Body of pancreas (tissue), 4 donors: ENCODE measurements at regions not wholly inside any gene's neighbourhood (a gene's known extent, or its start where the extent isn't known, plus 50 kb on each side); places are given as distances from the start of the nearest gene placed in this dataset.

ENCODE experiments used
- ATAC-seq: fragments of 150-250 bp; one replicate; pipeline ENCODE4 v1.9.1; 2016
- DNase-seq, 4 donors: peaks; one replicate each; pipeline ENCODE4 v3.0.0-alpha.2; 2019
- H3K27ac ChIP-seq, 4 donors: fragments of 200-600 bp; sonication (generic); 1 replicate in 3 of 4; 2 replicates in 1 of 4; pipeline versions ENCODE4 v1.5.1 to v1.6.1; 2016 to 2019; ENCODE audit warnings: mild to moderate bottlenecking in 1 of 4, mixed read lengths in 1 of 4, moderate library complexity in 1 of 4
- H3K27me3 ChIP-seq, 2 donors: fragments of 200-600 bp; sonication (generic); one replicate each; pipeline ENCODE4 v1.6.0; 2016; ENCODE audit warnings: mild to moderate bottlenecking in 1 of 2
- H3K36me3 ChIP-seq, 2 donors: fragments of 200-600 bp; sonication (generic); replicated peaks in 1 of 2; 2 replicates each; pipeline ENCODE4 v1.5.1; 2016; ENCODE audit warnings: low read depth in 2 of 2; ENCODE audit not compliant: insufficient read depth in 1 of 2
- H3K4me1 ChIP-seq: fragments of 200-600 bp; sonication (generic); one replicate; pipeline ENCODE4 v1.6.0; 2016
- H3K4me3 ChIP-seq, 2 donors: fragments of 200-600 bp; sonication (generic); 1 replicate in 1 of 2; 2 replicates in 1 of 2; pipeline ENCODE4 v1.5.1; 2016 to 2019
- H3K9me3 ChIP-seq, 3 donors: fragments of 200-600 bp; sonication (generic); 1 replicate in 2 of 3; 2 replicates in 1 of 3; pipeline ENCODE4 v1.5.1; 2016
- POLR2A ChIP-seq, 3 donors: fragments of 450-650 bp; IDR thresholded peaks; one replicate each; pipeline ENCODE4 v1.6.1; 2016; ENCODE audit warnings: antibody characterized with exemption in 3 of 3, mild to moderate bottlenecking in 2 of 3
- WGBS, 2 donors: methylation state at CpG; one replicate each; pipeline ENCODE4 v1.1.5; 2017; 5-methylcytosine and 5-hydroxymethylcytosine counted together
- intact Hi-C: fragments of 100-400 bp; cut with DNase I; formaldehyde crosslinking; loops from one replicate; pipeline ENCODE4 v1.15.1; 2023
- TF ChIP-seq, protein P1 (sequence below), 7 experiments: fragments of 450-650 bp in 4 of 7; fragments of 200-600 bp in 3 of 7; sonication (generic) in 3 of 7; IDR thresholded peaks; one replicate each; pipeline ENCODE4 v1.5.1; 2016 to 2019; ENCODE audit warnings: antibody characterized with exemption in 7 of 7

DNA sequence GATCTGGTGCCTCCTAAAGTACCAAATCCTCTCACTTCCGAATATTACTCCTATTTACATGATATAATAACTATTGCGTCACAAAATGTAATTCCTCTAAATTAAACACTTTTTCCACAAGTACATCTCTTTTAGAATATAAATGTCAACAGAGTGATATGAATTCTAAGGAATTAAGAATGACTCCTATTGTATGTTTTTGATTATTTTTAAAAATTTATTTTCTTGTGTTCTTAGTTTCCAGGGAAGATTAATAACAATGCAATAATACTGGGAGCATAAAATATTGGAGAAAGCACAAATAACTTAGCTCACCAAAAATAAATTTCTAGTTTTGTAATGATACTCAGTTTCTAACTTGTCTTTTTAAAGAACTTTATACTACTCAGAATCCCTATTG, 184.9 kb downstream of the PCDH18 start:
- Histone ChIP-seq H3K27me3 (no peaks in the 10 kb centered on the region), H3K4me1 (no peaks in the 10 kb centered on the region), H3K4me3 (no peak overlapping the region), H3K36me3 (no peaks in the 10 kb centered on the region), H3K9me3 (no peaks in the 10 kb centered on the region), H3K27ac (no peak overlapping the region)
- intact Hi-C loops = no loop called here
- ATAC-seq (no peak), DNase-seq (no peak)
- WGBS, 2 donors = 56 to 63% methylated on average over 2 of the region's 2 CpGs
- TF ChIP-seq, protein P1, sequence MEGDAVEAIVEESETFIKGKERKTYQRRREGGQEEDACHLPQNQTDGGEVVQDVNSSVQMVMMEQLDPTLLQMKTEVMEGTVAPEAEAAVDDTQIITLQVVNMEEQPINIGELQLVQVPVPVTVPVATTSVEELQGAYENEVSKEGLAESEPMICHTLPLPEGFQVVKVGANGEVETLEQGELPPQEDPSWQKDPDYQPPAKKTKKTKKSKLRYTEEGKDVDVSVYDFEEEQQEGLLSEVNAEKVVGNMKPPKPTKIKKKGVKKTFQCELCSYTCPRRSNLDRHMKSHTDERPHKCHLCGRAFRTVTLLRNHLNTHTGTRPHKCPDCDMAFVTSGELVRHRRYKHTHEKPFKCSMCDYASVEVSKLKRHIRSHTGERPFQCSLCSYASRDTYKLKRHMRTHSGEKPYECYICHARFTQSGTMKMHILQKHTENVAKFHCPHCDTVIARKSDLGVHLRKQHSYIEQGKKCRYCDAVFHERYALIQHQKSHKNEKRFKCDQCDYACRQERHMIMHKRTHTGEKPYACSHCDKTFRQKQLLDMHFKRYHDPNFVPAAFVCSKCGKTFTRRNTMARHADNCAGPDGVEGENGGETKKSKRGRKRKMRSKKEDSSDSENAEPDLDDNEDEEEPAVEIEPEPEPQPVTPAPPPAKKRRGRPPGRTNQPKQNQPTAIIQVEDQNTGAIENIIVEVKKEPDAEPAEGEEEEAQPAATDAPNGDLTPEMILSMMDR (IDR thresholded peaks at IDR 0.05) = no peak
- TF ChIP-seq POLR2A (IDR thresholded peaks at IDR 0.05) = no peak

DNA sequence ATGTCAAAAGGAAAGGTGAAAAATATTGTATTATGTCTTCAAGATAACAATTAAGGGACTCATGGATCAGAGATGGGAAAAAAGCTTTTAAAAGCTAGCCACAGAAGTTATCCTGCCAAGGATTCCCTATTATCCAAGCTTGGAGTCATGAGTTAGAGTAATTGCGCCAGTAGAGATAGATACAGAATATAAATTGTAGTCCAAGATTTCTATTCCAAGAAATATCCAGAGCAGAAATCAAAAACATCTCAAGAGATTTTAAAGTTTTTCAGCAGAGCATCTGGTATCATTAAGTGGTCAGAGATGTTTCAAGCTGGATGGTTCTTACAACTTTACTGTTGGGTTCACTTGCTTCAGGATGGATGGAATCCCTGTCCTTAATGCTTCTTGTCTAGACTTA, 186.7 kb downstream of the PCDH18 start:
- no peaks in the 10 kb centered on the region for H3K9me3 ChIP-seq
- WGBS, 2 donors = 70 to 88% methylated on average over 1 of the region's 1 CpG
- TF ChIP-seq, protein P1 (IDR thresholded peaks at IDR 0.05) = no peak
- no peak for TF ChIP-seq POLR2A (IDR thresholded peaks at IDR 0.05)
- intact Hi-C loops = no loop called here
- H3K4me1 ChIP-seq = no peaks in the 10 kb centered on the region
- H3K27me3 ChIP-seq = no peaks in the 10 kb centered on the region
- no peak overlapping the region for H3K27ac ChIP-seq
- no peak for DNase-seq
- H3K36me3 ChIP-seq = no peaks in the 10 kb centered on the region
- ATAC-seq = no peak
- no peak overlapping the region for H3K4me3 ChIP-seq

DNA sequence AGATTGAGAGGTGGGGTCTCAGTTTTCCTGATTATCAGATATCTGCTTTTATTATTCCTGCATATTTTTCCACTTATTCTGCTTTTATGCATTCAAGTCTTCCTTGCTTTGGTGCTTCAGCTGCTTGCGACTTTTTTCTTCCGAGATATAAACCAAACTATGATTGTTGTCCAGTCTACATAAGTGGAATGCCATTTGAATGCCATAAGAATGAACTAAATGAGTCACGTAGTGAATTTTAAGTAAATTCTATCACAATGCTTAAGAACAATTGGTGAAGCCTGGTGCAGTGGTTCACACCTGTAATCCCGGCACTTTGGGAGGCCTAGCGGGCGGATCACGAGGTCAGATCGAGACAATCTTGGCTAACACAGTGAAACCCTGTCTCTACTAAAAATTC, 189.1 kb downstream of the PCDH18 start:
- H3K4me3 ChIP-seq = no peak overlapping the region
- no peaks in the 10 kb centered on the region for H3K36me3 ChIP-seq
- TF ChIP-seq POLR2A (IDR thresholded peaks at IDR 0.05) = no peak
- TF ChIP-seq, protein P1 (IDR thresholded peaks at IDR 0.05) = no peak
- ATAC-seq = no peak
- 74 to 75% methylated on average over 8 of the region's 8 CpGs for WGBS, 2 donors
- H3K4me1 ChIP-seq = no peaks in the 10 kb centered on the region
- H3K27ac ChIP-seq = no peak overlapping the region
- DNase-seq = no peak
- H3K9me3 ChIP-seq = no peaks in the 10 kb centered on the region
- no peaks in the 10 kb centered on the region for H3K27me3 ChIP-seq
- intact Hi-C loops = no loop called here

DNA sequence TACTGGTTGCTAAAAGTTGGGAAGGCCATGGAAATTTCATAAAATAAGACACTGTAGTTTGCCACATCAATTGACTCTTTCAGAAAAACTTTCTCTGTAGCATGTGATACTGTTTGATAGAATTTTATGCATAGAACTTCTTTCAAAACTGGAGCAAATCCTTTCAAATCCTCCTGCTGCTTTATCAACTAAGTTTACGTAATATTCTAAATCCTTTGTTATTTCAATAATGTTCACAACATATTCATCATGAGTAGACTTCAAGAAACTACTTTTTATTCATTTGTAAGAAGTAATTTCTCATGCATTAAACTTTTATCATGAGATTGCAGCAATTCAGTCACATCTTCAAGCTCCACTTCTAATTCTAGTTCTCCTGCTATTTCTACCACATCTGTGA, 199.3 kb downstream of the PCDH18 start:
- H3K4me1 ChIP-seq = no peaks in the 10 kb centered on the region
- no peaks in the 10 kb centered on the region for H3K27me3 ChIP-seq
- TF ChIP-seq, protein P1 (IDR thresholded peaks at IDR 0.05) = no peak
- TF ChIP-seq POLR2A (IDR thresholded peaks at IDR 0.05) = no peak
- ATAC-seq = no peak
- intact Hi-C loops = no loop called here
- H3K4me3 ChIP-seq = no peak overlapping the region
- H3K36me3 ChIP-seq = no peaks in the 10 kb centered on the region
- WGBS, 2 donors = 54 to 62% methylated on average over 1 of the region's 1 CpG
- H3K9me3 ChIP-seq = no peaks in the 10 kb centered on the region
- DNase-seq = no peak
- no peak overlapping the region for H3K27ac ChIP-seq

DNA sequence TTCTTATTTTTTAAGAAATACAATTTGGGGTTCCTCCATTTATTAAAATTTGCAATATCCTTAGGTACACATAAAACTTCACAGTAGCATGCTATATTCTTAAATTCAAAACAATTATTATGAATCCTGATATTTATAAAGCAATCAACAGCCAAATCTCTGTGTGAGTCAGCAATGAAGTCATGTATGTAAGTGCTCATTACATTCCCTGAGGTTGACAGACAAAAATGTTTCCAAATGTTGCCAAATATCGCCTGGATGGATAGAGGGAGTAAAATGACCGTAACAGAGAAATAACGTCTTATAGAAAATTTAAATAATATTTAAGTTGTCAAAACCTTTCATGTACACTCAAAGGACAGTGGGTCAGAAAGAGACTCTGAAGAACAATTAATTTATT, 220.0 kb downstream of the PCDH18 start:
- ATAC-seq = no peak
- Histone ChIP-seq H3K9me3 (no peaks in the 10 kb centered on the region), H3K27ac (no peak overlapping the region), H3K36me3 (no peaks in the 10 kb centered on the region), H3K27me3 (no peaks in the 10 kb centered on the region), H3K4me1 (no peaks in the 10 kb centered on the region), H3K4me3 (no peak overlapping the region)
- DNase-seq = no peak
- intact Hi-C loops = no loop called here
- TF ChIP-seq, protein P1 (IDR thresholded peaks at IDR 0.05) = no peak
- TF ChIP-seq POLR2A (IDR thresholded peaks at IDR 0.05) = no peak
- WGBS, 2 donors = 75 to 80% methylated on average over 3 of the region's 3 CpGs
